ENCODE measurements at regions not wholly inside any gene's neighbourhood (a gene's known extent, or its start where the extent isn't known, plus 50 kb on each side); places are given as distances from the start of the nearest gene placed in this dataset.

DNA sequence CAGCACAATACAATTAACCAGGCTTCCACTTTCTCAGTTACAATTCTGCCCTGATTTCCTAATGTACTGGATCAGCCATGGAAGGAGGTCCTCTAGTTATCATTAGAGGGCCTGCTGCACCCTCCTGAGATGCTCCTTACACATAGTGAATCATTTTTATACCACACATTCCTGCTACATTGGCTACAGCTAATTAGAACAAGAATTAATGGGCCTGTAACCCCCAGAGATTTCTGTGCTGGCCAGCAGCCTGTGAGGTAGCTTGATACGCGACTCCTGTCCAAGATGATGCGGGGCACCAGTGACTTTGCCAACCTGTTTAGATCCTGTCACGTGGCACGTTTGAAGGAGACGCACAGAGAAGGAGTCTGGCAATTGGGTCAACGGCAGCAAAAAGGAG lies 422.8 kb downstream of the EPM2A start:
- no peak for TF ChIP-seq YY1 (IDR thresholded peaks at IDR 0.05; ENCODE audit: insufficient read depth, insufficient read length)
- no peak for TF ChIP-seq ZNF274 (IDR thresholded peaks at IDR 0.05; ENCODE audit: low read depth, low read length)
- TF ChIP-seq SUZ12 (IDR thresholded peaks at IDR 0.05; ENCODE audit: extremely low read depth, insufficient read depth, insufficient read length): no peak

Measured in NT2/D1 (cell line).